ENCODE measurements at regions not wholly inside any gene's neighbourhood (a gene's known extent, or its start where the extent isn't known, plus 50 kb on each side); places are given as distances from the start of the nearest gene placed in this dataset.

GRCh38 chr3:73298243-73299183, 237.1 kb downstream of the EBLN2 start:
- no peak for DNase-seq

DNA sequence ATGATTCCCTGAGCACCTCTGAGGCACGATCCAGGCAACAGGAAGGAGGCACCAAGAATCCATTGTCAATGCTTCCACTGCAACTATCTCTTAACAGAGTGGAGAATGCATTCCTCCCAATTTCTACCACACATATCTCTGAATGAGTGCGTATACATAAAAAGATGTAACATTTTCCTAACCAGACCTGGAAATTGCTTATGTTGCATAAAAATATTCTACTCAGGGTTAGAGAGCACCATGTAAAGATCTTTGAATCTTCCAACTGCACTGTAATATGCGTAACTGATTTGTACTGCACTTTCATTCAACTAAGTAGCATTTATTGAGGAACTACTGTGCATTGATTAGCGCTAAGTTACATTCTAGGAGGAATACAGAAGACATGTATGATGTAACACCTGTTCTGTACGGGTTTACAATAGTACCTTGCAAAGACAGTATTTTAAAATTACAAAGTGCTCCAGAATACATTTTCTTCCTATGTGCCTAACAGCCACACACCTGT, 237.8 kb downstream of the EBLN2 start:
- no peak for DNase-seq

GRCh38 chr3:73314151-73314951, 252.9 kb downstream of the EBLN2 start:
- no peak for DNase-seq

DNA sequence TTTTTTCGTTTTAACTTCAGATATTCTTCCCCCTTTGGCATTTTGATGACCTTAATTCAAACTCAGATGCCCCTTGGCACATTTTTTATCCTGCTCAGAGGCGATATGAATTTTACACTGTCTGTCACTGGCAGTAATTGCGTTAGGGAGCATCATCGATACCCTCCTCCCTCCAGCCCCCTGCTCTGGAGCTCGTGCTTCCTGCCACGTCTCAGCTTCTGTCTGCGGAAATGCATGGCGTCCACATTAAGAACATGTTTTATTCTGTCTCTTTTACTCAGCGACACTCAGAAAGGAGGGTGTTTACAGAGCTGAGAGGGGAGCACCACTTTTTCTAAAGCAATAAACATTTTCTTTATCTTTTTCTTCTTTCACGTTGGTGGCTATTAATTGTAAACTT, 254.2 kb downstream of the EBLN2 start:
- DNase-seq = no peak

GRCh38 chr3:73319179-73319769, 257.8 kb downstream of the EBLN2 start:
- DNase-seq = no peak

GRCh38 chr3:73321286-73321999, 260.0 kb downstream of the EBLN2 start:
- DNase-seq = no peak

DNA sequence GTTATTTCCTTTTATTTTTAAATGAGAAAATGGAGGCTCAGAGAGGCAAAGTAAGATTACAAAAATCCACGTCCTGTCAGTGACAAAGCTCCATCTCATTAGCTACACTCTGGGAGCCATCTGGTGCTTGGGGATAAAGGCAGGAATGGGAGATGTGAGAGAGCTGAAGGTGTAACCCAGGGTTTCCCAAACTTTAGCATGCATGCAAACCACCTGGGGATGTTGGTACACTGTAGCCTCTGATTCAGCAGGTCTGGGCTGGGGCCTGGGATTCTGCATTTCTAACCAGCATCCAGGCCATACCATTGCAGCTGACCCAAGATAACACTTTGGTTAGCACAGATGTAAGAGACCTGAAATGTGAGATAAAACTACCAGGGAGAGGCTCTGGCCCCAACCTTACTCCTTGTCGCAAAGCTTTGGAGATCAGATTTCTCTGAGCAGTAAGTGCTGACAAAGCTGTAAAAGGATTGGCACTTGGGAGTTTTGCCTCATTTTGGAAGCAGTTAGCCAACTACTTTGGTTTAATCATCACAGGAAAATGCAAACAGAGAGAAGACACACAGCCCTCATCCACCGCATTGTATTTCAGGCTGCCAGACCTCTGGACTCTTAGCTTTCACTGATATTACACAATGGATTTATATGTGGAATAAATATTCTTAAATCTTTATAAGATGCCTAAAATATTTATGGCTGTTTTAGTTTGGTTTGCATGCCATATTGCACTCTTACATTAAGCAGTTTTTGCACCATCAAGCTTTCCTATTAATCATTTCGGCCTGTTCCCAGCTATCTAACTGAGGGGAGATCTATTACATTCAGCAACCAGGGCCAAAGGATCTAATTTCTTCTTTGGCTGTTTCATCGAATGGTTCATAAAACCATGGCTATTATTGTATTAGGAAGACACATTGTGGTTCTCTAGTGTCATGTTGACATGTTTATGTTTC, 263.0 kb downstream of the EBLN2 start:
- no peak for DNase-seq

- DNase-seq = no peak
These were observed 264.9 kb downstream of the EBLN2 start for GRCh38 chr3:73326396-73326795.

- no peak for DNase-seq
These were observed 265.6 kb downstream of the EBLN2 start for GRCh38 chr3:73327052-73327451.
